GM13976 (cell line): ENCODE measurements at regions not wholly inside any gene's neighbourhood (a gene's known extent, or its start where the extent isn't known, plus 50 kb on each side); places are given as distances from the start of the nearest gene placed in this dataset.

Experiments used
- DNase-seq: peaks from one replicate; pipeline ENCODE4 v3.0.0; 2012; ENCODE audit warnings: low spot score
- in situ Hi-C: fragments of 300-500 bp; cut with MboI; formaldehyde crosslinking; loops from one replicate; pipeline ENCODE4 v1.12.0; 2022; ENCODE audit warnings: low sequenced_read_pairs, mixed read lengths, inconsistent platforms; ENCODE audit not compliant: unreplicated experiment
- TF ChIP-seq, protein P1 (sequence below): IDR thresholded peaks from 2 replicates; pipeline ENCODE4 v1.5.1; 2012; ENCODE audit warnings: borderline replicate concordance, mild to moderate bottlenecking; ENCODE audit not compliant: insufficient read depth; ENCODE audit errors: extremely low read depth, missing control alignments, control extremely low read depth

DNA sequence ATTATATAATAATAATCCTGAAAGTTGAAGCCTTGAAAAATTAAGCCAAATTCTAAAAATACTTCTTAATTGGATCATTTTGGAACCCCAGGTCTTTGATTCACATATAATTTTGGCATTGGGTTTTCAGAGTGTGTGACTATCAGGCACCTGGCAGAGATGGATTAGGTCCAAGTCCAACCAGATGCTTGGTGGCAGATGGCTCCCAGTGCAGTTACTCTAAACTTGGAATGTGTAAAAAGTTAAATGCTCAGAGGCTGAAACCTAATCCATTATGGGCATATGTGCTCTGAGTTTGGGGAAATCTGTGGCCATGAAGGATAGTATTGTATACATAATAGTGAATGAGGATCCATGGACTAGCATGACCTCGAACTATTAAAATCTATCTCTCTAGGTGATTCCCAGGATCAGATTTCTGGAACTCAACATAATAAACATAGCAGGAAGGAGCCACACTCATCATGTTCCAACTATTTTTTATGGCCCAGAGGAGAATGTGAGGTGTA, 333.0 kb downstream of the RPRM start:
- DNase-seq, result no peak
- in situ Hi-C loops, result no loop called here
- TF ChIP-seq, protein P1, sequence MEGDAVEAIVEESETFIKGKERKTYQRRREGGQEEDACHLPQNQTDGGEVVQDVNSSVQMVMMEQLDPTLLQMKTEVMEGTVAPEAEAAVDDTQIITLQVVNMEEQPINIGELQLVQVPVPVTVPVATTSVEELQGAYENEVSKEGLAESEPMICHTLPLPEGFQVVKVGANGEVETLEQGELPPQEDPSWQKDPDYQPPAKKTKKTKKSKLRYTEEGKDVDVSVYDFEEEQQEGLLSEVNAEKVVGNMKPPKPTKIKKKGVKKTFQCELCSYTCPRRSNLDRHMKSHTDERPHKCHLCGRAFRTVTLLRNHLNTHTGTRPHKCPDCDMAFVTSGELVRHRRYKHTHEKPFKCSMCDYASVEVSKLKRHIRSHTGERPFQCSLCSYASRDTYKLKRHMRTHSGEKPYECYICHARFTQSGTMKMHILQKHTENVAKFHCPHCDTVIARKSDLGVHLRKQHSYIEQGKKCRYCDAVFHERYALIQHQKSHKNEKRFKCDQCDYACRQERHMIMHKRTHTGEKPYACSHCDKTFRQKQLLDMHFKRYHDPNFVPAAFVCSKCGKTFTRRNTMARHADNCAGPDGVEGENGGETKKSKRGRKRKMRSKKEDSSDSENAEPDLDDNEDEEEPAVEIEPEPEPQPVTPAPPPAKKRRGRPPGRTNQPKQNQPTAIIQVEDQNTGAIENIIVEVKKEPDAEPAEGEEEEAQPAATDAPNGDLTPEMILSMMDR, result no peak

DNA sequence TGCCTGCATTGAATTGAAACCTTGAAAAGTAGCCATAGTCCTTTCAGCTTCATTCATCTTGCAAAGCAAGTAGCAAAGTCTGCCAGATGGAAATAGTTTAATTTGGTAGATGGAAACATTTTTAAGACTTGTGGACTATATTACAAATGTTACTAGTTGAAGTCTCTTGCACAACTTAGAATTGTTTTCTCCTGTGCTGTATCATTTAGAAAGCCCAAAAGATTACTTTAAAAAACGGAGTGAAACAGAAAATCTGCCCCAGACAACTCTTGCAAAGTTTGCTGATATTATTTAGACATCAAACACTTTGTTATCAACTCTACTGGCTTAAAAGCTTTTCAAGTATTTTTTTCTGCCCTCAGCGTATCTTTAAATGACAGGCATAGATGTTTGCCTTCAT, 335.0 kb downstream of the RPRM start:
- TF ChIP-seq, protein P1, result no peak
- DNase-seq, result no peak
- in situ Hi-C loops, result no loop called here

DNA sequence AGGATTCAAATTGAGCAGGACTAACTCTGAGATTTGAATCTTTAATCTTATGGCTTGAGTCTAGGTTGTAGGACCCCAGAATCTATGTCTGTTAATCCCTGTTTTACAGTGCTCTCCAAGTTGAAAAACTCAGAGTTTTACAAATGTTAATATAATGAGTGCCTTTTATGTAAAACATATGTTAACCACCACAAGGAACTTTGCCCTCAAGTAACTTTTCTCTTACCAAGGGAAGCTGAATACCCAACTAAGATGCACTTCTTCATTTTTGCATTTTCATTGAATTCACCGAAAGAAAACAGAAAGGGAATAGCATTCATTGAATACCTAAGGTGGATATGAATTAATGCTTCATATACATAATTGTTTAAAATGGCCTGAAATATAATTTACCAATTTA, 338.1 kb downstream of the RPRM start:
- DNase-seq, result no peak
- TF ChIP-seq, protein P1, result no peak
- in situ Hi-C loops, result no loop called here

GRCh38 chr2:153138651-153139375, 339.7 kb downstream of the RPRM start:
- in situ Hi-C loops, result no loop called here
- no peak for DNase-seq
- TF ChIP-seq, protein P1, result no peak

DNA sequence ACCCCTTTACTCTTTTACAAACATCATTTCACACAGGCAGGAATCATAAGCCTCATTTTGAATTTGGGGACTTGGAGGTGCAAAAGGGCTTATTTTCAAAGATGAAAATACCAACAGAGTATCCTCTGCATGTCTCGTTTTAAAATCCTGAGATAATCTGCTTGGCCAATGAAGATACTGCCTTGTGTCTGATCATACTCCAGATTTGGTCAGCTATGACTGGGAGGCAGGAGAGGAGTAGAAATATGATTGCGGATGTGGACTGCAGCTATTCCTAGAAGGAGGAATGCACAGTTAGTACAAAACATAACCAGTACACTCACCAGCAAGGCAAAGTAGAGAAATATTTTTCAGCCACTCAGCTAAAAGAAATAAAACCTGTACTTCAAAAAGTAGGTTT, 342.3 kb downstream of the RPRM start:
- TF ChIP-seq, protein P1, result no peak
- in situ Hi-C loops, result no loop called here
- no peak for DNase-seq

DNA sequence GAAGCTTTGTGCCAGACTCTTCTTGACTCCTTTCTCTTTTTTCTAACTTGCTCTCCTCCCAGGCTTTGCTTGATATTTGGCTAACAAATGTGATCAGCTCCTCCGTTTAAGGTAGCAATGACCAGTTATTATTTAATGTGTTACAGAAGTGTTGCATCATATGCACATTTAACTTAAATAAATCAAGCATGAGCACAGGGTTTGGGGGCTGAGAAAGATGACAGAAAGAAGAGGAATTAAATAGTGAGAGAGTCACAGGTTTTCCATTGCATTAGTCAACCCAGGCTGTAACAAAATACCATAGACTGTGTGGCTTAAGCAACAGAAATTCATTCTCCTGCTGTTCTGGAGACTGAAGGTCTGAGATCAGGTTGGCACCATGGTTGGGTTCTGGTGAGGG, 343.8 kb downstream of the RPRM start:
- in situ Hi-C loops, result no loop called here
- no peak for DNase-seq
- TF ChIP-seq, protein P1, result no peak
